ENCODE measurements at regions not wholly inside any gene's neighbourhood (a gene's known extent, or its start where the extent isn't known, plus 50 kb on each side); places are given as distances from the start of the nearest gene placed in this dataset.

DNA sequence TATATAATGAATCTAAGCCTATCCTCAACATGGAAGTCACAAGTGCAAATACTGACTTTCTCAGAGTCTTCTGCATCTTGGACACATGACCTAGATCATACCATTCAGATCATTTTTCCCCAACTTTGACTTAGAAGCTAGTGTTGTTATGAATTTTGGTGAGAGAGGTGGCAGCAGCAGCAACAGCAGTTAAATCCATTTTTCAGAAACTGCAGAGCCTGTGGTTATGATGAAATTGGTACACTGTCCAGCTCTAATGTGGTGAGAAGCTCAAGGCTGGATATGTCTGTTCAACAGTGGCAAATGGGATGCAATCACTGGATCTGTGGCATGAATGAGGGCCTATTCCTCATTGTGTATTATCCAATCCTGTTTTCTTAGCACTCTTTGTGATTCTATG, 290.1 kb upstream of the SATB1 start:
- Histone ChIP-seq H3K4me3 (ENCODE audit: low read length) (no peak overlapping the region), H3K36me3 (ENCODE audit: insufficient read depth, low read length) (no peaks in the 10 kb centered on the region), H3K9me3 (ENCODE audit: control insufficient read depth in 1 of 2, insufficient read depth in 1 of 2, low read length in 2 of 2) (no peaks in the 10 kb centered on the region), H3K27ac (ENCODE audit: low read depth in 1 of 2, low read length in 2 of 2) (no peak overlapping the region), H3K27me3 (ENCODE audit: control insufficient read depth in 1 of 2, insufficient read depth in 2 of 2, low read length in 2 of 2) (no peaks in the 10 kb centered on the region), H3K4me1 (ENCODE audit: insufficient read depth, low read length) (peaks cover 34% of the 10 kb centered on the region)
- ChIA-PET POLR2A (interaction anchor here (1.0 to 4.0 kb wide), 4 partner anchors 8 to 159 kb away, joined by 3 to 39 read pairs (median 6); no protein-coding TSS in a partner anchor), CTCF (interaction anchor here (0.8 kb wide), 1 partner anchor 14 kb away, joined by 3 read pairs; no protein-coding TSS in a partner anchor)
- peak overlapping the region; percentile 65 for H3K27ac Mint-ChIP-seq
- H3K27me3 Mint-ChIP-seq, result no peaks in the 10 kb centered on the region
- DNase-seq (no peak), ATAC-seq (ENCODE audit: poor library complexity) (no peak)
- H3K36me3 Mint-ChIP-seq (ENCODE audit: low read depth), result peaks cover 15% of the 10 kb centered on the region
- H3K4me1 Mint-ChIP-seq (ENCODE audit: low read depth), result peaks cover 71% of the 10 kb centered on the region
- peak overlapping the region; percentile 31 for H3K4me3 Mint-ChIP-seq
- H3K9me3 Mint-ChIP-seq, result peaks cover 3% of the 10 kb centered on the region
- intact Hi-C loops (cut with DNase I, micrococcal nuclease), result loop anchor here in 1 of 2 experiments (5.0 kb wide), 1 partner anchor 42 kb away; no protein-coding TSS in a partner anchor
- TF ChIP-seq, protein P1, sequence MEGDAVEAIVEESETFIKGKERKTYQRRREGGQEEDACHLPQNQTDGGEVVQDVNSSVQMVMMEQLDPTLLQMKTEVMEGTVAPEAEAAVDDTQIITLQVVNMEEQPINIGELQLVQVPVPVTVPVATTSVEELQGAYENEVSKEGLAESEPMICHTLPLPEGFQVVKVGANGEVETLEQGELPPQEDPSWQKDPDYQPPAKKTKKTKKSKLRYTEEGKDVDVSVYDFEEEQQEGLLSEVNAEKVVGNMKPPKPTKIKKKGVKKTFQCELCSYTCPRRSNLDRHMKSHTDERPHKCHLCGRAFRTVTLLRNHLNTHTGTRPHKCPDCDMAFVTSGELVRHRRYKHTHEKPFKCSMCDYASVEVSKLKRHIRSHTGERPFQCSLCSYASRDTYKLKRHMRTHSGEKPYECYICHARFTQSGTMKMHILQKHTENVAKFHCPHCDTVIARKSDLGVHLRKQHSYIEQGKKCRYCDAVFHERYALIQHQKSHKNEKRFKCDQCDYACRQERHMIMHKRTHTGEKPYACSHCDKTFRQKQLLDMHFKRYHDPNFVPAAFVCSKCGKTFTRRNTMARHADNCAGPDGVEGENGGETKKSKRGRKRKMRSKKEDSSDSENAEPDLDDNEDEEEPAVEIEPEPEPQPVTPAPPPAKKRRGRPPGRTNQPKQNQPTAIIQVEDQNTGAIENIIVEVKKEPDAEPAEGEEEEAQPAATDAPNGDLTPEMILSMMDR (IDR thresholded peaks at IDR 0.05), result no peak

DNA sequence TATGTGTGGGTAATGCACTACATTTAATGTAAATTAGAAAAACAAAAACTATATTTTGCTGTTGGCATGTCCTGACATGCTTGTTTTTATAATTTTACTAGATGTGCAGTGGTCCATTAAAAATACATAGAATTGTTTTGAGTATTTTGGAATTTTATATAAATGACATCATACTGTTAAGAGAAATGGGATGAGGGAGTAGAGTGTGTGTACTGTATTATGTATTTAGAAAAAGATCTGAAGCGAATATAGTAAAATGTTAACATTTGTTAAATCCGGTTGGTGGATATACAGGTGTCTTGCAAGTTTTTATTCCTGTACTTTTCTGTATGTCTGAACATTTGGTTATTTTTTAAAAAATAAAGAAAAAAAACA, 288.4 kb upstream of the SATB1 start:
- Histone ChIP-seq H3K4me3 (ENCODE audit: low read length) (no peak overlapping the region), H3K27me3 (ENCODE audit: control insufficient read depth in 1 of 2, insufficient read depth in 2 of 2, low read length in 2 of 2) (no peaks in the 10 kb centered on the region), H3K4me1 (ENCODE audit: insufficient read depth, low read length) (peaks cover 34% of the 10 kb centered on the region), H3K9me3 (ENCODE audit: control insufficient read depth in 1 of 2, insufficient read depth in 1 of 2, low read length in 2 of 2) (no peaks in the 10 kb centered on the region), H3K36me3 (ENCODE audit: insufficient read depth, low read length) (no peaks in the 10 kb centered on the region), H3K27ac (ENCODE audit: low read depth in 1 of 2, low read length in 2 of 2) (peak overlapping the region; percentile 33 to 47)
- peak overlapping the region; percentile 81 for H3K27ac Mint-ChIP-seq
- ATAC-seq (ENCODE audit: poor library complexity) (no peak), DNase-seq (no peak)
- TF ChIP-seq, protein P1 (IDR thresholded peaks at IDR 0.05), result no peak
- no peaks in the 10 kb centered on the region for H3K27me3 Mint-ChIP-seq
- peaks cover 71% of the 10 kb centered on the region for H3K4me1 Mint-ChIP-seq (ENCODE audit: low read depth)
- CTCF ChIA-PET, result interaction anchor here (1.1 to 1.3 kb wide), 3 partner anchors 11 to 45 kb away, joined by 3 to 7 read pairs (median 3); no protein-coding TSS in a partner anchor
- H3K4me3 Mint-ChIP-seq, result peak overlapping the region; percentile 35
- intact Hi-C loops (cut with DNase I, micrococcal nuclease), result loop anchor here (1.0 to 5.0 kb wide), 2 partner anchors 12 to 39 kb away; no protein-coding TSS in a partner anchor
- H3K36me3 Mint-ChIP-seq (ENCODE audit: low read depth), result peaks cover 10% of the 10 kb centered on the region
- POLR2A ChIA-PET, result interaction anchor here (1.0 to 1.6 kb wide), 7 partner anchors 12 to 144 kb away, joined by 3 to 17 read pairs (median 3); no protein-coding TSS in a partner anchor
- peaks cover 3% of the 10 kb centered on the region for H3K9me3 Mint-ChIP-seq

DNA sequence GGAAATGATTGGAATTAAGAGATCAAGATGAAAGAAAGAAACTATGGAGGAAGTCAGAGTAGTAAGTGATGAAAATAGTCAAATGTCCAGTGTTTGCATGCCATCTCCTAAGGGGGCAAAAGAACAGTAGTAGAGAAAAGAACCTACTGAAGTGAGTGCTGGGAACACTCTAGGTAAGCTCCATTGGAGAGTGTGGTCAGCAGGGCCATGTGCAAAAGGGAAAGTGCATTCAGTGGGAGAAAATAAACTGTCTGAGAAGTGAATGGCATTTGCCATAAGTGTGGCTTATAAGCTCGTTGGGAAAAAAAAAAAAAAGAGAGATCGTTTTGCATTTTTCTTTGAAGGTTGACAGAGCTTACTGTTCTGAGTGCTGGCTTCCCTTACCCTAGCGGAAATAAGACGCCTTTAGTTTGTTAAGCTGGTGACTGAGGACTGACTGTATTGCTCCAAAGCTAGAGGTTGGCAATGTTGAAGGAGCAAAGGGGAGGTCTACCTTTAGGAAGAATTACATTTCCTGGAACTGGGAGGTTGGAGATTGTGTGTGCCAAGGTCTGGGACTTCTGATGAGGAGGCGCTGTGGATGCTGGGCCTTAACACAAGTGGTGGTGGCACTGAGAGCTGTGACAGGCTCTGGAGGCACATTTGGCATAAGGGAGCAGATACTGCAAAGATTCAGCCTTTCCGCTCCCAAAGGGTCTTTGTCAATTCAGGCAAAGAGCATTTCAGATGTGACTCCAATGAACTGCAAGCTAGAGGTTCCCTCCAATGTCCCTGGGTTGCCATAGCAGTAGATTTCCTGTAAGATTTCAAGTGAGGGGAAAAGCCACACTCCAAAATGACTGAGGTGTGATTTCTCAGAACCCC, 287.8 kb upstream of the SATB1 start:
- H3K36me3 ChIP-seq (ENCODE audit: insufficient read depth, low read length), result no peaks in the 10 kb centered on the region
- H3K9me3 ChIP-seq (ENCODE audit: control insufficient read depth in 1 of 2, insufficient read depth in 1 of 2, low read length in 2 of 2), result no peaks in the 10 kb centered on the region
- Mint-ChIP-seq H3K4me1 (ENCODE audit: low read depth) (peaks cover 66% of the 10 kb centered on the region), H3K27ac (peak overlapping the region; percentile 81), H3K36me3 (ENCODE audit: low read depth) (peaks cover 6% of the 10 kb centered on the region), H3K4me3 (peak overlapping the region; percentile 35), H3K9me3 (peaks cover 3% of the 10 kb centered on the region), H3K27me3 (no peaks in the 10 kb centered on the region)
- H3K27me3 ChIP-seq (ENCODE audit: control insufficient read depth in 1 of 2, insufficient read depth in 2 of 2, low read length in 2 of 2), result no peaks in the 10 kb centered on the region
- peak overlapping the region; percentile 33 to 47 for H3K27ac ChIP-seq (ENCODE audit: low read depth in 1 of 2, low read length in 2 of 2)
- POLR2A ChIA-PET, result interaction anchor here (0.6 to 1.9 kb wide), 16 partner anchors 8 to 267 kb away, joined by 3 to 17 read pairs (median 3); no protein-coding TSS in a partner anchor
- TF ChIP-seq, protein P1 (IDR thresholded peaks at IDR 0.05), result no peak
- ATAC-seq (ENCODE audit: poor library complexity) (peak; percentile 94), DNase-seq (peak in 4 of 14 experiments; percentile 30 to 65 (median 50))
- H3K4me3 ChIP-seq (ENCODE audit: low read length), result no peak overlapping the region
- peaks cover 34% of the 10 kb centered on the region for H3K4me1 ChIP-seq (ENCODE audit: insufficient read depth, low read length)
- CTCF ChIA-PET, result interaction anchor here (1.1 to 1.3 kb wide), 3 partner anchors 11 to 46 kb away, joined by 3 to 7 read pairs (median 3); no protein-coding TSS in a partner anchor
- intact Hi-C loops (cut with DNase I, micrococcal nuclease), result loop anchor here (1.0 to 5.0 kb wide), 2 partner anchors 12 to 39 kb away; no protein-coding TSS in a partner anchor

All from CD4-positive, alpha-beta T cell (primary cell).